Urothelium cell line (cell line): ENCODE measurements at regions not wholly inside any gene's neighbourhood (a gene's known extent, or its start where the extent isn't known, plus 50 kb on each side); places are given as distances from the start of the nearest gene placed in this dataset.
A peak's percentile ranks its signal among the peaks of the same experiment; 100 is the strongest.

Experiments used
- DNase-seq: peaks from one replicate; pipeline ENCODE4 v3.0.0; 2011; ENCODE audit warnings: low spot score, mixed read lengths
- FAIRE-seq: peaks from 2 replicates; lab custom pipeline; 2011; peaks lifted over from hg19 to GRCh38; lab: Jason Lieb, UNC

GRCh38 chr2:120453635-120453998 is 107.7 kb downstream of the INHBB start:
- peak; percentile 39 for DNase-seq
- peak; percentile 67 for FAIRE-seq

DNA sequence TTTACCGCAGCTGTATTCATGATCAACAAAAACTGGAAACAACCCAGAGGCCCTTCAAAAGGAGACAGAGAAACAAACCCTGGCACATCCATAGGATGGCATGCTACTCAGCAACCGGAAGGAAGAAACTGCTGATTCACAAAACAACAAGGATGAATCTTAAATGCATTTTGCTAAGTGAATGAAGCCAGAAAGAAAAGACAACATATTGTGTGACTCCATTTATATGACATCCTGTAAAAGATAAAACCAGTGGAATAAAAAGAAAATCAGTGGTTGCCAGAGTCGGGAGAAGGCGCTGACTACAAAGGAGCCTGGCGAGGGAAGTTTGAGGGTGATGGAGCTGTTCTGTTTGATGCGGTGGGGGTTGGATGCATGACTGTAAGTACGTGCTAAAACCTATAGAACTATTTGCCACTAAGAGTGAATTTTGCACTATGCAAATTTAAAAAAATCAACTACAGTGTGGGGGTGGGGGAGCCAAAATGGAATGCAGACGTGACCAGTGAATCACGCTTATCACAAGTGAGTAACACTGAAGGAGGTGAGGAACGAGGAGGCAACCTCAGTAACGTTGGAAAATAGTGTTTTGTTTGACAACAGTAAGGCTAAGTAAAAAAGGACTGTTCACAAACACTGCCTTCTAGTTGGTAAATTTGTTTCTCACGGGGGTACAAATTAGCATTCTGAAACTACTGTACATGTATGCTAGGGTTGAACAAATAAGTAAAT is 108.9 kb downstream of the INHBB start:
- FAIRE-seq (peak; percentile 84), DNase-seq (no peak)

DNA sequence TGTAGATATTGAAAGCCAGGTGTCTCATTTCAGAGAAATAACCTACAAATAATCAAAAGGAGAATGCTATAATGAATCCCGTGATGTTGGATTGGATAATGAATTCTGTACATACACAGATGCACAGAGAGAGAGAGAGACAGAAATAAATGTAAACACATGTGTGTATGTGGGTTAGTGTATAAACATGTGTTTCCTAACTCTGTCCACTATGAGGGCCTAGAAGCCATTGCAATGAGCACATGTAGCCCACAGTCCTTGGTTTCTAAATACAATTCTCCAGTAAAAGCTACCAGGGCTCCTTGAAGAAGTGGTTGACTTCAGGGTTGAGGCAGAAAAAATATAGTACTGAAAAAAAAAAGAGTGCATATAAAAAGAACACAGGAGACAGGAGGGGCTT is 109.5 kb downstream of the INHBB start:
- DNase-seq: no peak
- FAIRE-seq: no peak

GRCh38 chr2:120456867-120457266 is 110.9 kb downstream of the INHBB start:
- FAIRE-seq: no peak
- no peak for DNase-seq

DNA sequence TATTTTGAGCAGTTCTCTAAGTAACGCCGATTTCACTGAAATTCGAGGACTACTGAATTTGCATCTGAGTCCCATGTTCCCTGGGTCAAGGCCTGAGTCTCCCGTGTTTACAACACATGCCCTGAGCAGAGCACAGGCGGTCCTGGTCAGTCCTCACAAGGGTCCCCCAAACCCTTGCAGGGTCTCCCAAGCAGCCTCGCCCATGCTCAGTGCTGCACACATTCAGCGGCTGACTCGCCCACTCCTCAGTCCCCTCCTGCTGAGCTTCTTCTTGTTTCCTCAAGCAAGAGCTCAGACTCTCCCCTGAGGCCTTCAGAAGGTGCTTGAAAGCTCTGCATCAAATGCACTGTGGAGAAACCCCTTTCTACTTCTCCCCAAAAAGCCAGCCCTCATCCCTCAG is 114.6 kb downstream of the INHBB start:
- no peak for DNase-seq
- FAIRE-seq: no peak

- no peak for FAIRE-seq
- no peak for DNase-seq
These were observed 115.2 kb downstream of the INHBB start for GRCh38 chr2:120461092-120461491.

DNA sequence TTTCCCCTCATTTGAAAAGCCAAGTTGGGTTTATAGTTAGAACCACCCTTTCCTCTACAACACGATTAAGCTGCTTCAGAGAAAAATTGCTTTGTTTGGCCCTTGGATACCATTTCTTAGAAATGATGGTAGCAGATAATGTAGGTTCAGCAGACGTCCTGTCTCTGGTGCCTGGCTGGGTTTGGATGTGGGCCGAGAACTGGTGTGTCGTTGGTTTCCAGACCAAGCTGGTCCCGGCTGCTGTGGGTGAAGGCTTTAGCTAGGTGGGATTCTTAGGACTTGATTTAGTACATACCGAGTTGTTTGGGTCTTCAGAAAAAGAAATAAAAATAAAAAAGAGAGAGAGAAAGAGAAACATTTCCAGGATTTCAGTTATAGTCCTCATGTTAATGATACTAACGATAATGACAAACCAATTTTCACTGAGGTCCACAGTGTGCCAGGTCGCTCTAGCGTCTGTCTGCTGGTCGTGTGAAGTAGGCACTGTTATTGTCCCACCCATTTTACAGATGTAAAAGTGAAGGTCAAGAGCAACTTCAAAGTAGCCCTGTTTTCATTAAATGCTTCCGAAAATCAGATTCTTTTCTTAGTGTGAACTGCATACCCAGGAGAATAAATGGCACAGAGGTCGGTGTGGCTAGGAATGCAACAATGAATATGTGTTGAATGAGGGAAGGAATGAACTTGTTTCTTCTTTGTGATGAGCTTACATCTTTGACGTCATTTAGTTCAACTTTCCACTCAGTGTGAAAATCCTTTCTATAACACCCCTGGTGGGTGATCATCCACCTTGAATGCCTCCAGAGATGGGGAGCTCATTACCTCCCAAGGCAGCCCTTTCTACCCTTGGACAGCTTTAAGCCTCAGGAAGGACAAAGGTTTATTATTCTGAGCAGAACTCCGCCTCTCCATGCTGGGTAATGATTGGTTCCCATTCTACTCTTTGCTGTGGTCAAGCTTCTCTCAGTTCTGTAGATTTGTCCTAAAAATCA is 115.9 kb downstream of the INHBB start:
- no peak for FAIRE-seq
- DNase-seq: no peak

GRCh38 chr2:120463527-120463926 is 117.6 kb downstream of the INHBB start:
- FAIRE-seq: no peak

GRCh38 chr2:120463996-120464395 is 118.1 kb downstream of the INHBB start:
- DNase-seq (no peak), FAIRE-seq (no peak)

More at GRCh38 chr2:120463527-120463926, 117.6 kb downstream of the INHBB start:
- DNase-seq: no peak

DNA sequence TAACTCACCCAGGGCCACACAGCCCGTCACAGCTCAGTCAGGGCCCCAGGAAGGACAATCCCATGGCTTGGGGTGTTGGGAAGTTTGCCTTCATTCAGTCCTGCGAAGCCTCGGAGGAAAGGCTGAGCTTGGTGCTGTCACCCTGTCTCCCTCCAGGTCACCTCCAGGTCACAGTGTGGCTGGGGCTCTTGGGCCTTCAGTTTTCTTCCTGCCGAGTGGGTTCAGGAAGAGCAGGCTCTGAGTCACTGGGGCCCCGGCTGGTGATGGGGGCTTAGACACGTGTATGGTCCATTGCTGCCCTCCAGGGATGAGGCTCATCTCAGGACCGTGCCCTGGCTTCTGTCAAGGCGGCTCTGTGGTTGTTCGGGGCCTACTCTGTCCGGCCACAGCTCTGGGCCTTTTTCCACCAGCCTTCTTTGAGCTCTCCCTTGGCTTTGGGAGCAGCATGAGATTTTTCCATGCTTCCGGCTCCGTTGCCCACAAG is 118.6 kb downstream of the INHBB start:
- no peak for DNase-seq
- no peak for FAIRE-seq

GRCh38 chr2:120465012-120465700 is 119.2 kb downstream of the INHBB start:
- FAIRE-seq: no peak

GRCh38 chr2:120465701-120465988 is 119.7 kb downstream of the INHBB start:
- FAIRE-seq (no peak), DNase-seq (no peak)

More at GRCh38 chr2:120465012-120465700, 119.2 kb downstream of the INHBB start:
- DNase-seq: no peak

DNA sequence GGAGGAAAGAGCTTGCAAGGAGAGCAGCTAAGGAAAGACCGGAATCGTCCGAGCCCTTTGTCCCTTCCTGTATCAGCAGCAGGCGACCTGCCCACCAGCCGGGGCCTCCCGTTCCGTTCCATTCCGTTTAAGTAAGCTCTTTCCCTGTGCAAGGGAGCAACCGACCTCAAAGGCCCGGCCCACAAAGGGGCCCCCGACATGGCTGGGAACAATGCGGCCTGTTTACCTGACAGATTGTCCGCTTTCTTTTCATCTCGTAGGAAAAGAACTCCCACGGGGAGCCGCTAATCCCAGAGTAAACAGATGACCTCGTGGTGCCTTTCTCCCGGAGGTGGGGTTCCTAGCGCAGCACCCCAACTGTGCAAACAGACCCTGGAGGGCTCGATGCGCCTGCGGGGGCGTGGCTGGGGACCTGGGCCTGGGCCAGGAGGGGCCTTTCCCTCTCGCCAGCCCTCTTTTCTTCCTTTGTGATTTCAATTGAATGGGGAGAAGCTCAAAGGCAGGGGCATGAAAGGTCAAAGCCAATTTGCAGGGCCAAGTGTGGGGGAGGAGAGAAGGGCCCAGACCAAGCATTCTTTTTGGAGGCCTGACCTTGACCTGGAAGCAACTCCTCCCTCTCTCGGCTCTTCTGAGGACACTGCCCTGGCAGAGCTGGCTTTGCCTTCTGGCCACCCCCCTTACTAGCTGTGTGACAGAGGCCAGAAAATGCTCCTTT is 120.2 kb downstream of the INHBB start:
- FAIRE-seq: no peak
- DNase-seq: peak; percentile 35

- FAIRE-seq (no peak), DNase-seq (no peak)
These were observed 120.7 kb downstream of the INHBB start for GRCh38 chr2:120466704-120467054.

DNA sequence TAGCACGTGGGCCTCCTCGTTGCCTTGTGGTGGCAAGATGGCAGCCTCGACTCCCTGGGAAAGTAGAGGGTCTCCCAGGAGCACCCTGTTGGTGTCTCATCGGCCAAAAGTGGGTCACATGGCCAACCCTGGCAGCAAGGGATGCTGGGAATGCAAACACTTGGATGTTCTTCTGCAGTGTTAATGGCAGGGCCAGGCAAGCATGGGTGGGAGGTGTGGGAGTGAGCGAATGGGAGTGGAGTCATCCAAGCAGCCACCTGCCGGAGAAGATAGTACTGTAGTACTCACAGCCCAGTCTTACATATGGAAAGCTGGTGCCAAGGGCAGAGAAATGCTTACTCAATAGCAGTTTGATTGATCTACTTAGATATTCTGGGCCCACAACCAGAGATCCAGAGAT is 122.2 kb downstream of the INHBB start:
- no peak for DNase-seq
- no peak for FAIRE-seq

DNA sequence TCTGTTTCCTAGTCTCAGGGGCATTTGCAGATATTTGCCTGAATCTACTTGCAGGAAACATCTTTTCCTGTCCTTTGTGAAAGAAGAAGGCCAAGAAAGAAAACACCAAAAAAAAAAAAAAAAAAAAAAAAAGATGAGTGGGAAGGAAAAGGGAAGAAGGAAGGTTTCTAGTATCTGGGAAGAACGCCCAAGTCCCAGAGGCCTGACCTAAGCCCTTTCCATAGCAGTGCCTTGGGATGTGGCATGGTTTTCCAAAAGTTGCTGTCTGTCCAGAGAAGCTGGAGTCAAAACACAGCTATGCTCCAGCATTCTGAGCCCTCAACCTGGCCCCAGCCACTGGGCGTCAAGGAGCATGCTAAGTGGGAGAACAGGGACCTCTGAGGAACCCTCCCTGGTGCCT is 123.5 kb downstream of the INHBB start:
- DNase-seq: no peak

DNA sequence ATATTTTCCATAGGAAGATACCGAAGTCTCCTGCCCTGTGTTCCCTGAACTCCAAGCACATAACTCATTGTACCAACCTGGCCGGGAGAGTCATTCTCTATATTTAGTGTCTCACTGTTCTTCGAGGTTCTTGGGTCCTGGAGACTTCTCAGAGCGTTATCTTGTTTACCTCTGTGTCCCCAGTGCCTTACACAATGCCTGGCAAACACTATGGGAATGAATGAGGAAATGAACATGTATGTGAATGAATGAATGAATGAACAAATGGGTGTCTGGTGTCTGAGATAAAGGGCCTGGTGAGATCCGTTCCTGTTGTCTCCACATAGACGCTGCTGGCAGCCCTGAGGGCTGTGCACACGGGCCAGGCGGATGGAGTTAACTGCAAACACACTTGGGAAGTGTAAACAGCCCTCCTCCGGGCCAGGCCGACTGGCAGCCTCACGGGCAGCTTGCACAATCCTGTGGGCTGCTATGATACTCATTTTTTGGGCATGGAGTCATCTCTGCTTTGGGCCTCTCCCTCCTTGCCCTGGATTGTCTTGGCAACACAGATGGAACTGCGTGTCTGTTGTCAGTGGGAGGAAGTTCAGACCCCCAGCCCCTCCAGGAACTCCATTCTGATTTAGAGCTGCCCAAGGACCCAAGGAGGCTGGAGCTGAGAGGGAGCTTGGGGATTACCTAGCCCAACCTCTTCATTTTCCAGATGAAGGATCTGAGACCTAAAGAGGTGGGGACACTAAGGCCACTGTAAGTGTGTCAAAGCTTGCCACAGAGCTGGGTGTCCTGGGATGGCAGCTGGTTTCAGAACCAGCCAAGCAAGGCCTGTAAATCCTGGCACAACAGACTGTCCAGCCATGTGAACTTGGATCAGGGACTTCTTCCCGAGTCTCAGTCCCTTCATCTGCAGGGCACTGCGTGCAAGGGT is 124.4 kb downstream of the INHBB start:
- FAIRE-seq (peak; percentile 92), DNase-seq (peak; percentile 88)

More for the DNA sequence above, 123.5 kb downstream of the INHBB start:
- FAIRE-seq: no peak

DNA sequence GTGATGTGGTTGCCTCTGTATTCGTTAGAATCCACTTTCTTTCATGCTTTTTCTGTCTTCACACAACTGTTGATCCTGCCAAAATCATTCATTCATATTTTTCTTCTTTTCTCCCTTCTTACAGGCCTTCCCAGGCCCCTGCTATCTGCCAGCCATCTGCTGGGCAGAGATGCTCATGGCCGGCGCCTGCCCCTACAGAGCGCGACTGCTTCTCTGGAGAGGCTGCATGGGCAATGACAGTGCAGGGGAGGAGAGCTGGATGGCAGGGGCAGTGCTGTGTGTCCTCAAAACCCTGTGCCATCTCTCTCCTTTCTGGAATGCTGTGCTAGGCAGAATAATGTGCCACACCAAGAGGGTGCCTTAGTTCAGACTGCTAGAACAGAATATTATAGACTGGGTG is 125.2 kb downstream of the INHBB start:
- FAIRE-seq (no peak), DNase-seq (no peak)

DNA sequence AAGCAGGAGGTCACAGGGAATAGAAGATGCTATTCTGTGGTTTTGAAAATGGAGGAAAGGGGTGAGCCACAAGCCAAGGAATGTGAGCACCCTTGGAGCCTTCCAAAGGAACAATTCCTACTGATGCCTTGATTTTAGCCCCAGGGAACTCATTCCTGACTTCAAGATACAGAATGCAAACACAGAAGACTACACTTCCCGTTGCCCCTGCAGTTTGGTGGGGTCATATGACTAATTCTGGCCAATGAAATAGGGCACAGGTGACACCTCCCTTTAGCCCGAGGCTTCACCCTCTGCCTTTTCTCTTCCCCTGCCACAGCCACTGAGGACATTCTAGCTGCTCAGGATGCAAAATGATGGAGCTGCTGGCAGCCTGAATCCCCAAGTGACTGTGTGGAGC is 126.1 kb downstream of the INHBB start:
- no peak for FAIRE-seq

GRCh38 chr2:120472891-120473309 is 127.0 kb downstream of the INHBB start:
- FAIRE-seq: peak; percentile 27
- no peak for DNase-seq

More for the DNA sequence above, 126.1 kb downstream of the INHBB start:
- DNase-seq: no peak
